HepG2 (cell line): ENCODE measurements at regions not wholly inside any gene's neighbourhood (a gene's known extent, or its start where the extent isn't known, plus 50 kb on each side); places are given as distances from the start of the nearest gene placed in this dataset.
"Not testable (repeated sequence)": the region's sequence is repeated elsewhere in the genome, so short reads cannot be mapped to it uniquely, and the experiment has no call there.

ENCODE experiments used
- ATAC-seq: fragments of 200-7000 bp; cut with Tn5 transposase; 3 replicates; pipeline ENCODE4 v1.9.1; 2020; ENCODE audit warnings: mild to moderate bottlenecking, moderate library complexity
- BruUV-seq: library from RNA; stranded (reverse); fragments of 400-500 nt; replicated peaks from 2 replicates; lab custom pipeline; 2021; lab: Mats Ljungman, UMichigan
- CTCF ChIA-PET: fragments of 300-600 bp; formaldehyde crosslinking; extraction: SDS; loops from one replicate; lab custom pipeline; 2021; ENCODE audit warnings: low total read pairs, inconsistent platforms, low intra/inter-chr PET ratio; lab: Yijun Ruan, JAX
- POLR2A ChIA-PET: fragments of 350-600 bp; sonication (Branson Sonifier 250); formaldehyde crosslinking; loops from one replicate; lab custom pipeline; 2020; ENCODE audit warnings: antibody characterized with exemption, inconsistent platforms; lab: Yijun Ruan, JAX
- DNase-seq: peaks from one replicate; pipeline ENCODE4 v3.0.0-alpha.2; 2015; ENCODE audit warnings: low spot score
- FAIRE-seq: peaks from 3 replicates; lab custom pipeline; 2011; peaks lifted over from hg19 to GRCh38; lab: Jason Lieb, UNC
- H2AFZ ChIP-seq: one replicate; pipeline ENCODE4 v1.6.1; 2011; ENCODE audit warnings: low read length, inconsistent platforms
- H3K27ac ChIP-seq: fragments of 300-600 bp; 3 replicates; pipeline ENCODE4 v1.8.0; 2011; ENCODE audit warnings: mixed run types, mild to moderate bottlenecking, mixed read lengths, low read length, inconsistent platforms; ENCODE audit not compliant: insufficient read depth; ENCODE audit errors: extremely low read length
- H3K27me3 ChIP-seq, 2 experiments: fragments of 200-600 bp in 1 of 2; 2 replicates in 1 of 2; 3 replicates in 1 of 2; pipeline versions ENCODE4 v1.6.0 to v1.8.0; 2011; ENCODE audit warnings: low read length in 2 of 2, mild to moderate bottlenecking in 2 of 2, moderate library complexity in 2 of 2, inconsistent platforms in 1 of 2; ENCODE audit not compliant: insufficient read depth in 2 of 2, control insufficient read depth in 1 of 2
- H3K36me3 ChIP-seq, 2 experiments: fragments of 200-600 bp in 1 of 2; replicated peaks in 1 of 2; 2 replicates in 1 of 2; 3 replicates in 1 of 2; pipeline versions ENCODE4 v1.5.1 to v1.8.0; 2011; ENCODE audit warnings: low read length in 2 of 2, inconsistent platforms in 1 of 2; ENCODE audit not compliant: insufficient read depth in 2 of 2, control insufficient read depth in 1 of 2
- H3K4me1 ChIP-seq: 2 replicates; pipeline ENCODE4 v1.5.1; 2012; ENCODE audit warnings: low read length, inconsistent platforms; ENCODE audit not compliant: insufficient read depth
- H3K4me2 ChIP-seq: 2 replicates; pipeline ENCODE4 v1.6.0; 2011; ENCODE audit warnings: low read depth, low read length, inconsistent platforms
- H3K4me3 ChIP-seq, 3 experiments: fragments of 200-600 bp in 1 of 3; sonication (generic), shearing (Covaris generic) in 1 of 3; replicated peaks in 1 of 3; 2 replicates each; pipeline ENCODE4 v1.5.1; 2011 to 2016; ENCODE audit warnings: low read length in 3 of 3, inconsistent platforms in 2 of 3, low read depth in 2 of 3, mild to moderate bottlenecking in 2 of 3, control low read depth in 1 of 3, mixed read lengths in 1 of 3; ENCODE audit not compliant: insufficient read depth in 1 of 3
- H3K79me2 ChIP-seq: one replicate; pipeline ENCODE4 v1.6.1; 2011; ENCODE audit warnings: low read length, inconsistent platforms; ENCODE audit not compliant: insufficient read depth
- H3K9ac ChIP-seq: 2 replicates; pipeline ENCODE4 v1.6.0; 2011; ENCODE audit warnings: mild to moderate bottlenecking, low read depth, low read length, inconsistent platforms; ENCODE audit not compliant: insufficient read depth
- H3K9me3 ChIP-seq: 2 replicates; pipeline ENCODE4 v1.5.1; 2012; ENCODE audit warnings: mild to moderate bottlenecking, low read length
- H4K20me1 ChIP-seq: 2 replicates; pipeline ENCODE4 v1.6.0; 2011; ENCODE audit warnings: inconsistent platforms, mild to moderate bottlenecking, low read length, moderate library complexity; ENCODE audit not compliant: insufficient read depth
- WGBS: methylation state at CpG from one replicate; pipeline ENCODE4 v1.1.6; 2017; ENCODE audit warnings: low lambda C conversion rate; 5-methylcytosine and 5-hydroxymethylcytosine counted together
- in situ Hi-C: cut with HindIII; loops from 2 replicates; pipeline ENCODE4 v1.10.0; 2017; ENCODE audit warnings: low pct_unique_long_range_greater_than_20kb; ENCODE audit not compliant: extremely low pct_ligation_motif_present
- intact Hi-C: fragments of 100-400 bp; cut with micrococcal nuclease; formaldehyde crosslinking; loops from one replicate; pipeline ENCODE4 v1.10.0; 2022; ENCODE audit not compliant: unreplicated experiment

- H3K79me2 ChIP-seq, in situ Hi-C loops, H3K27ac ChIP-seq, DNase-seq, H3K9ac ChIP-seq, ATAC-seq, H2AFZ ChIP-seq, H3K4me1 ChIP-seq, intact Hi-C loops, H3K27me3 ChIP-seq, H3K4me3 ChIP-seq, BruUV-seq, H3K4me2 ChIP-seq, CTCF ChIA-PET, H3K9me3 ChIP-seq, POLR2A ChIA-PET, FAIRE-seq, H4K20me1 ChIP-seq, H3K36me3 ChIP-seq: not testable (repeated sequence)
- no CpG with 5 or more reads among the region's 8 CpGs for WGBS
Observed at GRCh38 chr15:21717661-21718060, 159.9 kb downstream of the POTEB start.

GRCh38 chr15:21705480-21705879 lies 172.1 kb downstream of the POTEB start:
- H3K4me3 ChIP-seq, DNase-seq, intact Hi-C loops, H3K9me3 ChIP-seq, H2AFZ ChIP-seq, H3K9ac ChIP-seq, BruUV-seq, CTCF ChIA-PET, H3K79me2 ChIP-seq, H3K4me1 ChIP-seq, FAIRE-seq, H4K20me1 ChIP-seq, POLR2A ChIA-PET, in situ Hi-C loops, H3K27me3 ChIP-seq, H3K4me2 ChIP-seq, H3K36me3 ChIP-seq, H3K27ac ChIP-seq: not testable (repeated sequence)
- ATAC-seq, result peak; percentile 41; the same call in 2 of the 3 replicates
- no CpG with 5 or more reads among the region's 7 CpGs for WGBS

GRCh38 chr15:21698620-21699019 lies 178.9 kb downstream of the POTEB start:
- H3K9me3 ChIP-seq, H3K36me3 ChIP-seq, intact Hi-C loops, BruUV-seq, H4K20me1 ChIP-seq, H2AFZ ChIP-seq, ATAC-seq, H3K27ac ChIP-seq, H3K4me1 ChIP-seq, H3K4me2 ChIP-seq, FAIRE-seq, H3K9ac ChIP-seq, H3K79me2 ChIP-seq, H3K27me3 ChIP-seq, in situ Hi-C loops, CTCF ChIA-PET, H3K4me3 ChIP-seq, POLR2A ChIA-PET, DNase-seq: not testable (repeated sequence)
- WGBS, result no CpG with 5 or more reads among the region's 9 CpGs

GRCh38 chr15:21695089-21695488 lies 182.4 kb downstream of the POTEB start:
- H3K79me2 ChIP-seq, H3K4me2 ChIP-seq, DNase-seq, H3K4me3 ChIP-seq, H3K9me3 ChIP-seq, H2AFZ ChIP-seq, H3K27ac ChIP-seq, ATAC-seq, intact Hi-C loops, H3K27me3 ChIP-seq, POLR2A ChIA-PET, in situ Hi-C loops, H3K9ac ChIP-seq, H3K4me1 ChIP-seq, BruUV-seq, CTCF ChIA-PET, H3K36me3 ChIP-seq, H4K20me1 ChIP-seq, FAIRE-seq: not testable (repeated sequence)
- no CpG with 5 or more reads among the region's 7 CpGs for WGBS
